Fibroblast of pulmonary artery (primary cell): ENCODE measurements at regions not wholly inside any gene's neighbourhood (a gene's known extent, or its start where the extent isn't known, plus 50 kb on each side); places are given as distances from the start of the nearest gene placed in this dataset.

Experiments
- DNase-seq: peaks from one replicate; pipeline ENCODE4 v3.0.0-alpha.2; 2010; ENCODE audit warnings: low read depth
- H3K4me3 ChIP-seq: replicated peaks from 2 replicates; pipeline ENCODE4 v1.5.1; 2011; ENCODE audit warnings: low read depth, mild to moderate bottlenecking, control low read depth, low read length, moderate library complexity
- TF ChIP-seq, protein P1 (sequence below): IDR thresholded peaks from 2 replicates; pipeline ENCODE4 v1.5.1; 2011; ENCODE audit warnings: mild to moderate bottlenecking, control low read depth, low read length, inconsistent platforms; ENCODE audit errors: missing control alignments

DNA sequence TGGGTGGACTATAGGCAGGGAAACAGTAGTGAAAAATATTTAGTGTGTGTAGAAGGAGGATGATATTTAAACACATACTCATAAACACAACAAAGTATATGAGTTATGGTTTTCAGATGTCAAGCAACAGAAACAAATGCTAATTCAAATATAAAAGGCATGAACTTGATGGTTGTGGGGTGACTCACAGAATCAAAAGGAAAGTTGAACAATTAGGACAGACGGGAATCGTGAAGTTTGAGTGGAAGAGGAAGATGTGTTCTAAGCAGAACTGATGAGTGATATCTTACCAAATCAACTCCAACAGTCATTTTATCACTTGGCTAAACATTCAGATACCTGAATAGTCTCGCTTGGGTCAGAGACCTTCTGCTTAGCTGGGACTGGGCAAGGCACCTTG lies 53.6 kb upstream of the ITGA6 start:
- TF ChIP-seq, protein P1, sequence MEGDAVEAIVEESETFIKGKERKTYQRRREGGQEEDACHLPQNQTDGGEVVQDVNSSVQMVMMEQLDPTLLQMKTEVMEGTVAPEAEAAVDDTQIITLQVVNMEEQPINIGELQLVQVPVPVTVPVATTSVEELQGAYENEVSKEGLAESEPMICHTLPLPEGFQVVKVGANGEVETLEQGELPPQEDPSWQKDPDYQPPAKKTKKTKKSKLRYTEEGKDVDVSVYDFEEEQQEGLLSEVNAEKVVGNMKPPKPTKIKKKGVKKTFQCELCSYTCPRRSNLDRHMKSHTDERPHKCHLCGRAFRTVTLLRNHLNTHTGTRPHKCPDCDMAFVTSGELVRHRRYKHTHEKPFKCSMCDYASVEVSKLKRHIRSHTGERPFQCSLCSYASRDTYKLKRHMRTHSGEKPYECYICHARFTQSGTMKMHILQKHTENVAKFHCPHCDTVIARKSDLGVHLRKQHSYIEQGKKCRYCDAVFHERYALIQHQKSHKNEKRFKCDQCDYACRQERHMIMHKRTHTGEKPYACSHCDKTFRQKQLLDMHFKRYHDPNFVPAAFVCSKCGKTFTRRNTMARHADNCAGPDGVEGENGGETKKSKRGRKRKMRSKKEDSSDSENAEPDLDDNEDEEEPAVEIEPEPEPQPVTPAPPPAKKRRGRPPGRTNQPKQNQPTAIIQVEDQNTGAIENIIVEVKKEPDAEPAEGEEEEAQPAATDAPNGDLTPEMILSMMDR, result no peak

DNA sequence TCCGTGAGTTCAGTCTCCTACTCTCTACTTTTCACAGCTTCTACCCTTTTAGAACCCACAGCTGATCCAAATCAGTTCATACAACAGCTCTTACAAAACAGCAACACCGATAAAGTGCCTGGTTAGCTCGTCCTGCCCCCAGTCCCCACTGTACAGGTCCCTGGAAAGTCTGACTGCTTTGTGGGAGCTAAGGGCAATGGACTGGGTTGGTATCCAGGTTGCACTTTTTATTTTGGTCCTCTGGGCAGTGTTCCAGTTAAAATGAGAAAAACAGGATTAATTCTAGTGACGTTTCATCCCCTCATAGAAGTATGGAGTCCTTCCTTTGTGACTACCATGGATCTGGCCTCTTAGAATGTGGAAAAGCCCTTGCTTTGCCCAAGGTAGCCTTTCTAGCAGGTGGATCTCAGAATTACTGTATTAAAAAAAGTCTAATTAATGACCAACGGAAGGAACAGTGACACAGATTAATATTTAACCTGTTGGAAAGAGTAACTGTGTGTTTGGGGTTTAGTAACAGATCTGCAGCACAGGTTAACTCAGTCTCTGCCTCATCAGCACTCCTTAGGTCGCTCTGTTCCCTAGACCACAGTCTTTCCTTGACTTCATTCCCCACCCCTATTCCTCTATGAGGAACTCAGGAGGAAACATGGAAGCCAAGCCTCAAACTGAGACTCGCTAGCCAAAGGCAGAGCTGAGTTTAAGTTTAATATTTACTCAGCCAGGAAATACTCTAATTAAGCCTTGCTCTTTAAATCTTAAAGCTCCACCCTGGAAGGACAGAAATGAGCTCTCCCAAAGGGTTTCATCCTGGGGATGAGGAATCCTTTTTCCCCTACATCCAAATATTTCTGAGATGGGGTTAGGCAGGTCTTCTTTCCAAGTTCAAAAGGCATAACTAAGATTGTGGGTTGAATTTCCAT lies 52.8 kb upstream of the ITGA6 start:
- H3K4me3 ChIP-seq, result no peak overlapping the region
- DNase-seq, result no peak
- TF ChIP-seq, protein P1, result no peak

More for the DNA sequence above, 53.6 kb upstream of the ITGA6 start:
- H3K4me3 ChIP-seq, result no peak overlapping the region
- no peak for DNase-seq

DNA sequence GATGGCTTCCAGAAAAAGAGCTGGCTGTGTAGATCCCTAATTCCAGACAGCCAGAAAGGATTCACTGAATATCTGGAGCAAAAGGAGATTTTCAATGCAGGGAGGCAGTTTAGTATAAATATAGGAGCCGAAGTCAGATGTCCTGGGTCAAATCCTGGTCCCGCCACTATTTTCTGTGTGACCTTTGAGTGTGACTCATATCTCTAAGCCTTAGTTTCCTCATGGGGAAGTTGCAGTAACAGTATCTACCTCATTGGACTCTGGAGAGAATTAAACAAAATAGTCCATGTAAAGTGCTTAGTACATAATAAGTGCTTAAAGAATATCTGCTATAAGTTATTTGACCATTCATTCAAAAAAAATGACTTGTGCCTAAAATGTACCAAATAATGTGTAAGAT lies 52.1 kb upstream of the ITGA6 start:
- TF ChIP-seq, protein P1, result no peak
- no peak for DNase-seq
- no peak overlapping the region for H3K4me3 ChIP-seq

DNA sequence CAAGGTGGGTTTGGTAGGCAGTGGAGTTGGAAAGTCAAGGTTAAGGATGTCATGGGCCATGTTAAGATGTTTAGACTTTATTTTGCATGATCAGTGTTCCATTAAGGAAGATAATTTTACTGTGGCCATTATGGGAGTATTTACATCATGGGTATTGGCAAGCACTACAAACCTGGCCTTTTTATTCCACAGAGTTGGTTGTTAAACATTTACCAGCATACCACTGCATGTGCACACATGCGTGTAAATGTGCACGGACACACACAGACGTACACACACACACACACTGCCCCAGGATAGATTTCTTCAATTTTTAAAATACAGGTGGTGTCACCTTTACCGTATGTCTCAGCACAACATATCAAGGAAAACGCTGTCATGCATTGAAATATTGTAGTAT lies 51.4 kb upstream of the ITGA6 start:
- TF ChIP-seq, protein P1, result no peak
- no peak for DNase-seq
- H3K4me3 ChIP-seq, result no peak overlapping the region

DNA sequence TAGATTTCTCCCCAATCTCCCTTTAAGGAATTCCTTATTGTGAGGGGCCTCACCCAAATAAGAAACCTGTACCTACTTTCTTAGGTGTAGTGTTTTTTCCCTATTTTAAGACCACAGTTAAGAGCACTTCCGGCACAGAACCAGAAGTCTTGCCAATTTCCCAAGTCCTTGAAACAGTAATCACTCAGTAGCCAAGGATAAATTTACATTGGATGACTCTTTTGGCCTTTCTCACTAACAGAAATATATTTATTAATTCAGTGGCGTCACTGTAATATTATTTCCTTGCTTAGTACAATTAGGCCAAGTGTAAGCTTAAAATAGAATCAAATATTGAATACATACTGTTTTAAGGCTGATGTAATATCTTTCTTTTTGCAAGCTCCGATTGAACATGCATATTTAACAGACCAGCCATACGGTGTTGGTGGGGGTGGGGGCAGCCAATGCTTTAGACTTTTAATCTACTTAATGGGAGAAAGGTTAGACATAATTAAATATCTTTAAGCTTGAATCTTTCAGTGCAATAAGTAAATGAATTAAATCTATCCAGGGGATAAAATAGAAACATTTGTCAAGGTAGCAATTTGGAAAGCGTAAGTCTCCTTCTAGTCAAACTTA lies 50.8 kb upstream of the ITGA6 start:
- TF ChIP-seq, protein P1, result no peak
- no peak for DNase-seq

DNA sequence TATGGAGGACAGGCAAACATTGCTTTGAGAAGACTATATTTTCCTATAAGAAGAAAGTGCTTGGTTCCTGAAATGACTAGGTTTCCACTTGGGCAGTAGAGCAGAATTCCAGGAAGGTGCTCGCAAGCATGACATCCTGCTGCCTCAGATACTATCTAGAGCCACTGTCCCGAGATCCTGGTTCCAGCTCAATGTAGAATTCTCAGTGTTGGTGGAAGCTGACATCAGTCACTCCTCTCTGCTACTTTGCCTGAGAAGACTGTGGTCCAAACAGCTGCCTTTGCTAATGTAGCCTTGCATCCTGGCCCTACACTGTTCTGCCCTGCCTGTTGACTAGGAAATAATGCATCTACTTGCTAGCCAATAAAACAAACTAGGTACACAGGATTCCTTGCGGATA lies 50.0 kb upstream of the ITGA6 start:
- no peak for DNase-seq
- TF ChIP-seq, protein P1, result no peak
- no peak overlapping the region for H3K4me3 ChIP-seq

More for the DNA sequence above, 50.8 kb upstream of the ITGA6 start:
- H3K4me3 ChIP-seq, result no peak overlapping the region
